GF-D8 (cell line): ENCODE measurements at regions not wholly inside any gene's neighbourhood (a gene's known extent, or its start where the extent isn't known, plus 50 kb on each side); places are given as distances from the start of the nearest gene placed in this dataset.

Experiments used
- DNase-seq: peaks from one replicate; lab custom pipeline; 2025; lab: John Stamatoyannopoulos, UW

DNA sequence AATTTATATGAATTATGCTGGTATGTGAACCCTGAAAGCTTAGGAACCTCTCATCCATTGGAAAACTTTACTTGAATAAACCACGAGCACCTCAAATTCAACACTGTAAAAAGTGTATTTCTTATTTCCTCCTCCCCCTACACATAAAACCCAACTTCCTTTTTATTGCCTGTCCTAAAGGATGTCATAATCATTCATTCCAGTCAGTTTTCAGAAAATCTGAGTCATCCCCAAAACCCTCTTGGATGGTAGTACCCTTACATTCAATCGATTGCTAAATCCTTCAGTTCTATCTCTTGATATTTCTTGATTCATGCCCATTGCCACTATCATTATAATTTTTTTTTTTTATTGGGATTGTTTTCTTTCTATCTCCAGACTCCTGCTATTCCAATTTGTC is 91.1 kb upstream of the ATP8A1 start:
- no peak for DNase-seq

- DNase-seq = no peak
Measured at GRCh38 chr4:42736527-42737195, 79.8 kb upstream of the ATP8A1 start.

- DNase-seq = no peak
Measured at GRCh38 chr4:42733380-42733779, 76.5 kb upstream of the ATP8A1 start.

GRCh38 chr4:42732776-42733175 is 75.9 kb upstream of the ATP8A1 start:
- no peak for DNase-seq

- DNase-seq = no peak
Measured at GRCh38 chr4:42729505-42730237, 72.8 kb upstream of the ATP8A1 start.

DNA sequence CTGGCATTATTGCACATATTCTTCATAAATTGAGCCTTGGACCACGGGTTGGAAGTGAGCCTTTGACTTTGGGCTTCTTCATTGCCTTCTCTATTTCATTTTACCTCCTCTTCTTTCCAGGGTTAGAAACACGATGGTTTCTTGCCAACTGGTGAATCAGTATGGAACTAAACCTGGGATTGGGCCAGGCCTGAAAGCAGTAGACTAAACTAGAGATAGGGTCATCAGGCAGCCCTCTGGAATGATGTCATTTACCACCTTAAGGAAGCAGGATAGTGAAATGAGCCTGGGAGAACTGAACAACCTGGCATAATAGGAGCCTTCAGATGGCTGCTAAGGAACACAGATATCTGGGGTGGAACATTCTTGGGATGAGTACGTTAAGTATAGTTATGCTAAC is 67.5 kb upstream of the ATP8A1 start:
- no peak for DNase-seq

DNA sequence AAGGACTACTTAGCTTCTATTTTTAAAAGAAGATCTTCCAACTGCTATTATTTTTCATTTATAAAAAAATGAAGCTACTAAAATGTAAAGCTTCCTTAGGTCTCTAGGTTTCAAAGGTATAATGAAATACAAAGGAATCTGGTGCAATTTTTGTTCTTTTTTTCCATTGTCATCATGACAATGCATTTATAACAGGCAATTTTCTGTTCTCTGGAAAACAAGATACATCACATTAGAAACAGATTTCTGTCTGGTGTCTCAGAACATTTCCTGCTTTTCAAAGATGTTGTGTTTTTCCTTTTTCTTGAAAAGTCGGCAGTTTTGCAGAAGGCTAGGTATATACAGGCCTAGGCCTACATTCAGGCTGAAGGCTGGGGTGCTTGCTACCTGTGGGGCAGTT is 63.6 kb upstream of the ATP8A1 start:
- no peak for DNase-seq

- DNase-seq = no peak
Measured at GRCh38 chr4:42719257-42719656, 62.4 kb upstream of the ATP8A1 start.

DNA sequence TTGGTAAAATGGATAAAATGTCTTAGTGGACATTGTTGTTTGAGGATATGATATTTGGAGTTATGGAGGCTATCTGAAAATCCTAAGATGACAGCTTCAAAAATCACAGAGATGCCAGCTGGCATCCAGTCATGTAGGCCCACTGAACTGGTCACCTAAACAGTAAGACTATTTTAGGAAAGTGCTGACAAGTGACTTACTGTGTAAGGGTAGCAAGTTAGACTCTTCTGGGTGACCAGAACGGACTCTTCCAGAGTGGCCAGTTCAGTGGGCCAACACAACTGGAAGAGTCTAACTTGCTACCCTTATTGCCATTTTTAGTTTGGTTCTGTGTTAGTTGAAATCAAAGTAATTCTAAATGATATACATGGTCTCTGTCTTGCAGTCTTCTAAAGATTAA is 61.4 kb upstream of the ATP8A1 start:
- no peak for DNase-seq

- DNase-seq = no peak
Measured at GRCh38 chr4:42716996-42717395, 60.1 kb upstream of the ATP8A1 start.

DNA sequence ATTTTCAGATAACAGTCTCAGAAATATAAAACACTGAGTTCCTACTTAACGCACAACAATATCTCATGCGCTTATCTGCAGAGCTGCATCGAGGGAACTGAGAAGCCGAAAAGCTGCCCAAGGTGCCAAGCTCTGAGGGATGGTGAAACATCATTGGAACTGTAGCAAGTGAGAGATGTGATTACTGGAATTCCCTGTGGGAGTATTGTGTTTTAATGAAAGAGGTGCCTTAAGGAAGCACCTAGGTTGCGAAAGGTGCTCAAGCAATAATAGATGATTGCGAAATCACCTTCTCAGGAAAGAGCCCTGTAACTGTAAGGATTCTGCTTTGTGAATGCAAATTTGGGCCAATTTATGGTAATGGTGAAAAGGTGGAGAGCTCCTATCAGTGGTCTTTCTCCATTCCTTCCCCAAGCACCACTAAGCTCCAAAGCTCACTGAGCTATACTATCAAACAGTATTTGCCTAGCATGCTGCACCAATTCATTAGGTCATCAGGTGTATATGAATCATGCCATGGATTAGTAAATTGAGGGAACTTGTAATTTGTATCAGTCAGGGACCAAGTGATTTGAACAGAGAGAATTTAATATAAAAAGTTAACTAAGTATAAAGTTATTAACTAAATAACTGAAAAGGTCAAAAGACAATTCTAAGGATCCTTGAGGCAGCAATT is 59.0 kb upstream of the ATP8A1 start:
- no peak for DNase-seq

DNA sequence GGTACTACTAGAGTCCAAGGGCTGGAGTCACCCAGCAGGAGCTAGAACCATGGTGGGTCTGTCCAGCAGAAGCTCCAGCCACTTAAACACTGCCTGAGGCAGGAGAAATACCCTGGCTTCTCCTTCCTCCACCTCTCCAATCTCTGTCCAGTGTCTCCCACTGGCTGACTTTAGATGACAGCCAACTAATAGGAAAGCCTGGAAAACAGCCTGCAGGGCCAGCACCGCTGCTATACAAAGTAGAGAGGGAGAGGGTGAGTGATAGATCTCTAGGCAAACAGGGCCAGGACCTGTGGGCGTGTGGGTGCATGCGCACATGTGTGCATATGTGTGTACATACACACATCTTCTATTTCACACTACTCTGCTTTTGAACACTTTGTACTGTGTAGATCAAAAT is 56.5 kb upstream of the ATP8A1 start:
- DNase-seq = no peak

GRCh38 chr4:42712854-42713253 is 55.9 kb upstream of the ATP8A1 start:
- no peak for DNase-seq

DNA sequence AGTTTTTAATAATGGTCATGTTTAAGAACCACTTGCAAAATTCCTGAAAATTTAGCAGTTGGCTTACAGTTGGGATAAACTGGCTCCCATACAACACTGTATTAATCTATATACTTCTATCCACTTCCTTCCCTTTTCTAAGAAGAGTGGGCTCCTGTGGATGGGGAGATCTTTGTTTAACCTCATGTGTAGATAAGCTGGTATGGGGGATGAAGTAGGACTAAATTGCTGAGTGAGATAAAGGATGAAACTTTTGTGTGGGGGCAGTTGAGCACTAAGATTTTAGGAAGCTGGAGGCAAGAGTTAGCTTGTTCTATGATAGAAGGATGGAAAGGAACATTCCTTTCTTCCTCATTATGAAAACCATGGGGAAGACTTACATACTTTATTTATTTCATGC is 54.6 kb upstream of the ATP8A1 start:
- DNase-seq = no peak

GRCh38 chr4:42710761-42711160 is 53.9 kb upstream of the ATP8A1 start:
- DNase-seq = no peak

DNA sequence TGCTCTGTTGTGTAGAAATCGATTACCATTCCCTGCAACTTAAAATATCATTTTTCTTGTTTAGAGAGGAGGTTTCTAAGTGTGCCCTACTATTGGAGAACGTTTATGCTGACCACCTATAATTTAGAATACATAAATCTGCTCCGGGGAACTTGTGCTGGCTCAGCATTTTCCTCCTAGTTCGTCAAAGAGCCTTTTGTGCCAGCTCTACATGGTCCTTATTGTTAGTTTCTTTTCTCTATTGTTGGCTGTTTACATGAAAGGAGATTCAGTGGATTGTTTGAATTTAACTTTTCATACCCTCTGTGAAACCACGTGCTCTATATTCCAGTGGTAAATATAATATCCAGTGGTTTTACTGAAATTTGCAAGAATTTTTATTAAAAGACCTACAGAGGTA is 53.4 kb upstream of the ATP8A1 start:
- DNase-seq = no peak

DNA sequence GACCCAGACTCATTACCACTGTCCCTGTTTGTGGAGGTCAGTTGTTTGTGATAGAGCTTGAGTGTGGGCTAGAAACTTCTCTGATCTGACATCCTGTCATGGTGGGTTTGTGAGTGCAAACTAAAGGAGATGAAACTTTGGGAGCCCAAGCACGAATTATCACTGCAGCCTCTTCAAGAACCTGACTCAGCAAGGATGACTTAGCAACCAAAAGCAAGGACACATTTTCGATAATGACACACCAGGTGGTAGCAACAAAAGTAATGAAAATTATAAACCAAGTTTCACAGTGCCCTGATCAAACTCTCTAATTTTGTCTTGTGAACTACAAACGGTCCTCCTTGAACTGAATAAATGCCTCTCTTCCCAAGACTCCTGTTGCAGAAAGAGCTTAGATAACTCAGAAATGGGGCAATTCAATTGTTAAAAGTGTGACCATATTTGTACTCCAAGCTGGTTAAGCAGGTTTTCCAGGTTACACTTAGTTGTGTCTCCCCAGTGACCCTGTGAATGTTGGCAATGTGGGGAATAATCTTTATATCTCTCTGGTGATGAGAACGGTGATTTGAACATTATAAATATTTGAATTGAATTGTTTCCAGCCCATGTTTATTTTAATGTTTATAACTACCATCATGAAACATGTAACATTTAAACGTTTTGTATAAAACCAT is 52.6 kb upstream of the ATP8A1 start:
- no peak for DNase-seq

DNA sequence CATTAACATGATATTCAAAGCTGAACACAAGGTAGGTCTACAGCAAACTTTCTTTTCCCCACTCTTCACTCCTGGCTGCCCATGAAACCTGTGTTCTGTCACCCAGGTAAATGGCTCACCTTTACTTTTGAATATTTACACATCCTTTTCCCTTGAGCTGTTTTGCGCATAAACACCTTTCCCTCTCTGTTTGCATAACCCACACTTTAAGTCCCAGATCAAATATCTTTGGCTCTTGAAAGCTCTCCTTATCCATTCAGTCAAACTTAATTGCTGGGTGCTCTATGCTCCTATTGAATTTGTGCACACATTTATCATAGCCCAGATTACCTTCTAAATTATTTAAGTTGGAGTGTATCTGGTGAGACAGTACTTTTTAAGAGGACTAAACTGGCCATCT is 51.7 kb upstream of the ATP8A1 start:
- DNase-seq = no peak
